Neural progenitor cell (in vitro differentiated cells): ENCODE measurements at regions not wholly inside any gene's neighbourhood (a gene's known extent, or its start where the extent isn't known, plus 50 kb on each side); places are given as distances from the start of the nearest gene placed in this dataset.
A peak's percentile ranks its signal among the peaks of the same experiment; 100 is the strongest.

ENCODE experiments used
- DNase-seq: peaks from one replicate; pipeline ENCODE4 v3.0.0-alpha.2; 2016; ENCODE audit warnings: low spot score
- H2AFZ ChIP-seq: fragments of 200-600 bp; sonication (generic); replicated peaks from 2 replicates; pipeline ENCODE4 v1.6.1; 2016; ENCODE audit warnings: antibody characterized with exemption
- H3F3A ChIP-seq: fragments of 200-600 bp; sonication (generic); 2 replicates; pipeline ENCODE4 v1.6.1; 2016; ENCODE audit warnings: antibody characterized with exemption, low read depth
- H3K27ac ChIP-seq: fragments of 200-600 bp; sonication (generic); 2 replicates; pipeline ENCODE4 v1.5.1; 2016; ENCODE audit warnings: mild to moderate bottlenecking
- H3K27me3 ChIP-seq: fragments of 200-600 bp; sonication (generic); 2 replicates; pipeline ENCODE4 v1.6.1; 2016; ENCODE audit warnings: mild to moderate bottlenecking, moderate library complexity
- H3K36me3 ChIP-seq: fragments of 200-600 bp; sonication (generic); 2 replicates; pipeline ENCODE4 v1.5.1; 2016
- H3K4me1 ChIP-seq: fragments of 200-600 bp; sonication (generic); 2 replicates; pipeline ENCODE4 v1.6.1; 2016; ENCODE audit warnings: mixed run types
- H3K4me2 ChIP-seq: fragments of 200-600 bp; sonication (generic); 2 replicates; pipeline ENCODE4 v1.6.1; 2016
- H3K4me3 ChIP-seq: fragments of 200-600 bp; sonication (generic); 2 replicates; pipeline ENCODE4 v1.5.1; 2016
- H3K79me2 ChIP-seq: fragments of 200-600 bp; sonication (generic); 2 replicates; pipeline ENCODE4 v1.6.1; 2016; ENCODE audit warnings: low read depth
- H3K9ac ChIP-seq: fragments of 200-600 bp; sonication (generic); 2 replicates; pipeline ENCODE4 v1.6.1; 2016
- H3K9me3 ChIP-seq: fragments of 200-600 bp; sonication (generic); 2 replicates; pipeline ENCODE4 v1.5.1; 2016; ENCODE audit warnings: low read depth
- H4K20me1 ChIP-seq: fragments of 200-600 bp; sonication (generic); 2 replicates; pipeline ENCODE4 v1.6.1; 2016; ENCODE audit warnings: low read depth
- H3K27ac Mint-ChIP-seq: 3 replicates; pipeline ENCODE4 v1.8.0; 2021; ENCODE audit warnings: mixed read lengths
- H3K27me3 Mint-ChIP-seq: 2 replicates; pipeline ENCODE4 v1.8.0; 2022; ENCODE audit warnings: low read depth, mild to moderate bottlenecking, inconsistent platforms, moderate library complexity, mixed read lengths; ENCODE audit not compliant: insufficient read depth
- H3K36me3 Mint-ChIP-seq: 3 replicates; pipeline ENCODE4 v1.8.0; 2021; ENCODE audit warnings: mixed read lengths
- H3K4me1 Mint-ChIP-seq: 3 replicates; pipeline ENCODE4 v1.8.0; 2021; ENCODE audit warnings: mixed read lengths
- H3K4me3 Mint-ChIP-seq: 3 replicates; pipeline ENCODE4 v1.8.0; 2021; ENCODE audit warnings: mild to moderate bottlenecking, moderate library complexity, mixed read lengths
- H3K9me3 Mint-ChIP-seq: 3 replicates; pipeline ENCODE4 v1.8.0; 2020; ENCODE audit warnings: mixed read lengths
- CTCF ChIP-seq: fragments of 200-600 bp; sonication (generic); IDR thresholded peaks from 2 replicates; pipeline ENCODE4 v1.5.1; 2017; ENCODE audit warnings: antibody characterized with exemption, mild to moderate bottlenecking
- EZH2 ChIP-seq: fragments of 200-600 bp; sonication (generic); IDR thresholded peaks from 2 replicates; pipeline ENCODE4 v1.6.1; 2017; ENCODE audit warnings: antibody characterized with exemption, mild to moderate bottlenecking, moderate library complexity
- EZH2phosphoT487 ChIP-seq: fragments of 200-600 bp; sonication (generic); IDR thresholded peaks from 2 replicates; pipeline ENCODE4 v1.6.1; 2017; ENCODE audit warnings: antibody characterized with exemption

DNA sequence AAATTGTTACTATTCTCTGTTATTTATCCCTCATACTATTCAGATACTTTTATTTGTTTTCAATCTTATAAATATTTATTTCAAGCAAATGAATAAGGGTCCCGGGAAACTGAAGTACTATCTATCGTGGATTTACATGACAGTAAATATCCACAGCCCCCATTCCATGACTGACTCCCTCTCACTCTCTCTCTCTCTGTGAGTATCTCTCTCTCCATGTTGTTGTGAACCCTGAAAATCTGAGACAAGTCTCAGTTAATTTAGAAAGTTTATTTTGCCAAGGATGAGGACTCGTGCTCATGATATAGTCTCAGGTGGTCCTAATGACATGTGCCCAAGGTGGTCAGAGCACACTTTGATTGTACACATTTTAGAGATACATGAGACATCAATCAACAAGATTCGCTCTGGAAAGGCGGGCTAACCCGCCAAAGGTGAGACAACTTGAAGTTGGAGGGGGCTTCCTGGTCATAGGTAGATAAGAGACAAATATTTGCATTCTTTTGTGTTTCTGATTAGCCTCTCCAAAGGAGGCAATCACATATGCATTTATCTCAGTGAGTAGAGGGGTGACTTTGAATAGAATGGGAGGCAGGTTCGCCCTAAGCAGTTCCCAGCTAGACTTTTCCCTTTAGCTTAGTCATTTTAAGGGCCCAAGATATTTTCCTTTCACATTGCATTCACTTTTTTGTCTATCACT lies 986.4 kb downstream of the NLGN4X start:
- Mint-ChIP-seq H3K4me3 (no peak overlapping the region), H3K9me3 (peaks cover 2% of the 10 kb centered on the region), H3K27ac (no peak overlapping the region), H3K36me3 (no peaks in the 10 kb centered on the region), H3K4me1 (no peaks in the 10 kb centered on the region), H3K27me3 (peaks cover 2% of the 10 kb centered on the region)
- H3F3A ChIP-seq, result no peaks in the 10 kb centered on the region
- H3K4me2 ChIP-seq, result no peak overlapping the region
- H3K9me3 ChIP-seq, result no peaks in the 10 kb centered on the region
- no peak overlapping the region for H3K27ac ChIP-seq
- no peaks in the 10 kb centered on the region for H3K27me3 ChIP-seq
- no peaks in the 10 kb centered on the region for H3K36me3 ChIP-seq
- H4K20me1 ChIP-seq, result no peaks in the 10 kb centered on the region
- no peaks in the 10 kb centered on the region for H3K79me2 ChIP-seq
- H3K4me3 ChIP-seq, result no peak overlapping the region
- DNase-seq, result no peak
- TF ChIP-seq CTCF, result no peak
- TF ChIP-seq EZH2, result no peak
- no peak for TF ChIP-seq EZH2phosphoT487
- no peak overlapping the region for H2AFZ ChIP-seq
- H3K4me1 ChIP-seq, result no peaks in the 10 kb centered on the region
- H3K9ac ChIP-seq, result no peak overlapping the region

DNA sequence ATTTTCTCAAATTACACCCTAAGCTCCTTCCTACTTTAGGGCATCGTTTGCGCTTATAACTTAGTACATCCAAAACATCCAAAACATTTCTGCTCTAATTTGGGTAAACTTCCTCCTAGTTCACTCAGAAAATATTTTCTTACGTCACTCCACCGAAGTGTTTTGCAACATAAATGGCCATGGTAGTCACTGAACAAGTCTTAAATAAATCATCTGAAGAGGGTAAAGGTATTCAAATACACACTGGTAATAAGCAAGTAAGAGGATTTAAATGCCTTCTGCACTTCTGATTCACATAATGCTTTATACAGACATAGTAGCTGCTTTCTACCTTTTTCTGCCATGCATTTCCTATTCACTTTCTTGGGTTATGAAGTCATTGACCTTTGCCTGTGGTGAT lies 991.9 kb downstream of the NLGN4X start:
- Histone ChIP-seq H3K79me2 (no peaks in the 10 kb centered on the region), H3K27me3 (no peaks in the 10 kb centered on the region), H3K4me2 (no peak overlapping the region), H4K20me1 (no peaks in the 10 kb centered on the region), H3K4me1 (no peaks in the 10 kb centered on the region), H2AFZ (no peak overlapping the region), H3K4me3 (no peak overlapping the region), H3K9ac (no peak overlapping the region), H3K9me3 (no peaks in the 10 kb centered on the region), H3K36me3 (no peaks in the 10 kb centered on the region), H3F3A (no peaks in the 10 kb centered on the region), H3K27ac (no peak overlapping the region)
- H3K9me3 Mint-ChIP-seq, result peaks cover 2% of the 10 kb centered on the region
- TF ChIP-seq CTCF, result no peak
- TF ChIP-seq EZH2, result no peak
- no peak for TF ChIP-seq EZH2phosphoT487
- H3K4me1 Mint-ChIP-seq, result no peaks in the 10 kb centered on the region
- no peak overlapping the region for H3K4me3 Mint-ChIP-seq
- H3K36me3 Mint-ChIP-seq, result no peaks in the 10 kb centered on the region
- no peak for DNase-seq
- H3K27me3 Mint-ChIP-seq, result peaks cover 2% of the 10 kb centered on the region
- H3K27ac Mint-ChIP-seq, result no peak overlapping the region

DNA sequence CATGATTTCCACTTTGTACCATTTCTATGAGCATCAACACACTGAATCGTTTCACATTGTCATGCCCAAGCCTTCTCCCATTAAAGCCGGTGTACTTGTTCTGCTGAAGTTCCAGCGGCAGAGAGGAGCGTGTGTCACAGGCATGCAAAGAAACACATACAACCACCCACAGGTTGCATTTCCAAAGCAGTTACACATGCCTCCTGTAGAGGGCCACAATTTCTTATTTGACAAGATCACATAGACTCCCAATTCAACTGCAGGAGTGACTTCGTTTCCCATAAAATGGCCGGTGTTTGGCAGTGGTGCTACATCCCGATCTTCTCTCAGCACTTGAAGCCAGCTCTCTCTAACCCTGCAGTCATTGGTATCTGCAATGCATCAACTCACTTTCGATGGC lies 992.6 kb downstream of the NLGN4X start:
- Histone ChIP-seq H3K4me3 (no peak overlapping the region), H3F3A (no peaks in the 10 kb centered on the region), H3K4me1 (no peaks in the 10 kb centered on the region), H3K27ac (no peak overlapping the region), H4K20me1 (no peaks in the 10 kb centered on the region), H3K27me3 (no peaks in the 10 kb centered on the region), H3K36me3 (no peaks in the 10 kb centered on the region), H3K79me2 (no peaks in the 10 kb centered on the region), H3K9ac (no peak overlapping the region), H2AFZ (no peak overlapping the region), H3K4me2 (no peak overlapping the region), H3K9me3 (no peaks in the 10 kb centered on the region)
- peaks cover 2% of the 10 kb centered on the region for H3K9me3 Mint-ChIP-seq
- H3K27ac Mint-ChIP-seq, result no peak overlapping the region
- H3K4me3 Mint-ChIP-seq, result no peak overlapping the region
- H3K27me3 Mint-ChIP-seq, result peaks cover 2% of the 10 kb centered on the region
- DNase-seq, result peak; percentile 44
- H3K4me1 Mint-ChIP-seq, result no peaks in the 10 kb centered on the region
- TF ChIP-seq EZH2 (no peak), CTCF (peak; percentile 56)
- H3K36me3 Mint-ChIP-seq, result no peaks in the 10 kb centered on the region
